Psoas muscle (tissue), 7 donors: ENCODE measurements at regions not wholly inside any gene's neighbourhood (a gene's known extent, or its start where the extent isn't known, plus 50 kb on each side); places are given as distances from the start of the nearest gene placed in this dataset.
A peak's percentile ranks its signal among the peaks of the same experiment; 100 is the strongest.
"Not testable (repeated sequence)": the region's sequence is repeated elsewhere in the genome, so short reads cannot be mapped to it uniquely, and the experiment has no call there.

Experiments used
- ATAC-seq, 4 donors: fragments of 200-7000 bp; cut with Tn5 transposase; one replicate each; pipeline ENCODE4 v1.9.1; 2020; ENCODE audit warnings: moderate library complexity in 3 of 4, mild to moderate bottlenecking in 2 of 4
- DNase-seq, 2 donors: peaks; one replicate each; pipeline ENCODE4 v3.0.0-alpha.2; 2020
- H3K27ac ChIP-seq: fragments of 200-600 bp; one replicate; pipeline ENCODE4 v1.8.0; 2022
- H3K27me3 ChIP-seq, 3 donors: fragments of 200-600 bp in 1 of 3; one replicate each; pipeline versions ENCODE4 v1.6.1 to v1.8.0; 2013 to 2022; ENCODE audit warnings: low read length in 2 of 3, mild to moderate bottlenecking in 2 of 3, moderate library complexity in 1 of 3; ENCODE audit not compliant: insufficient read depth in 3 of 3
- H3K36me3 ChIP-seq, 2 donors: fragments of 200-600 bp in 1 of 2; one replicate each; pipeline versions ENCODE4 v1.6.1 to v1.8.0; 2013 to 2022; ENCODE audit warnings: low read depth in 1 of 2, mild to moderate bottlenecking in 1 of 2, moderate library complexity in 1 of 2; ENCODE audit not compliant: insufficient read depth in 1 of 2
- H3K4me1 ChIP-seq: fragments of 200-600 bp; one replicate; pipeline ENCODE4 v1.8.0; 2022
- H3K4me3 ChIP-seq: fragments of 200-600 bp; one replicate; pipeline ENCODE4 v1.8.0; 2022; ENCODE audit warnings: mild to moderate bottlenecking
- H3K9me3 ChIP-seq: fragments of 200-600 bp; one replicate; pipeline ENCODE4 v1.8.0; 2022
- CTCF ChIP-seq: fragments of 200-600 bp; IDR thresholded peaks from one replicate; pipeline ENCODE4 v1.8.0; 2022; ENCODE audit warnings: antibody characterized with exemption
- WGBS, 3 donors: extraction: QIAGEN DNeasy Blood & Tissue Kit; methylation state at CpG; one replicate each; pipeline versions ENCODE4 v1.1.6 to v1.1.7; 2013; 5-methylcytosine and 5-hydroxymethylcytosine counted together
- intact Hi-C, 2 donors: fragments of 100-400 bp; cut with DNase I; formaldehyde crosslinking; loops; one replicate each; pipeline versions ENCODE4 v1.11.0 to v1.14.2; 2022
- donor health status: healthy with polysubstance abuse.
- donor health status: DM: no; HTN: no; CAD: no; lungs with moderate emphysema.
- donor health status: Bipolar disorder and iron deficiency.
- donor health status: healthy.
- donor health status: DM: yes; HTN: yes; CAD: no.
- donor health status: DM: no; HTN: no; CAD: no.
- donor health status: DM: yes; HTN: yes; CAD: no.

GRCh38 chr10:3255075-3255474 lies 82.5 kb upstream of the PITRM1 start:
- Histone ChIP-seq H3K27me3 (peaks cover 0 to 1% (median 0%) of the 10 kb centered on the region in 3 donors), H3K4me3 (no peak overlapping the region), H3K36me3 (no peaks in the 10 kb centered on the region), H3K4me1 (no peaks in the 10 kb centered on the region), H3K27ac (no peak overlapping the region), H3K9me3 (no peaks in the 10 kb centered on the region)
- ATAC-seq, result no peak
- intact Hi-C loops, result no loop called here
- no peak for DNase-seq
- WGBS, 3 donors, result 55 to 73% (median 56%) methylated on average over 5 of the region's 5 CpGs
- TF ChIP-seq CTCF, result no peak

- H3K4me3 ChIP-seq, H3K36me3 ChIP-seq, H3K27ac ChIP-seq, intact Hi-C loops, H3K4me1 ChIP-seq, H3K9me3 ChIP-seq, ATAC-seq, H3K27me3 ChIP-seq, DNase-seq: not testable (repeated sequence)
- WGBS, 3 donors, result 97 to 99% (median 97%) methylated on average over 3 of the region's 3 CpGs
Measured at GRCh38 chr10:3253974-3254373, 81.4 kb upstream of the PITRM1 start.

- no peak for DNase-seq
- no peak overlapping the region for H3K27ac ChIP-seq
- H3K9me3 ChIP-seq, result no peaks in the 10 kb centered on the region
- no peak for TF ChIP-seq CTCF
- intact Hi-C loops, result no loop called here
- no peaks in the 10 kb centered on the region for H3K36me3 ChIP-seq
- H3K27me3 ChIP-seq, result peaks cover 0 to 1% (median 0%) of the 10 kb centered on the region in 3 donors
- H3K4me1 ChIP-seq, result peaks cover 10% of the 10 kb centered on the region
- ATAC-seq, result no peak
- WGBS, 3 donors, result 88 to 89% (median 89%) methylated on average over 10 of the region's 10 CpGs
- H3K4me3 ChIP-seq, result no peak overlapping the region
Measured at GRCh38 chr10:3251172-3251571, 78.6 kb upstream of the PITRM1 start.

- ATAC-seq, result no peak
- Histone ChIP-seq H3K27ac (peak overlapping the region; percentile 53), H3K9me3 (no peaks in the 10 kb centered on the region), H3K27me3 (no peaks in the 10 kb centered on the region), H3K4me3 (no peak overlapping the region), H3K4me1 (peaks cover 10% of the 10 kb centered on the region), H3K36me3 (no peaks in the 10 kb centered on the region)
- WGBS, 3 donors, result 66 to 80% (median 67%) methylated on average over 5 of the region's 5 CpGs
- no peak for TF ChIP-seq CTCF
- intact Hi-C loops, result no loop called here
- no peak for DNase-seq
Measured at GRCh38 chr10:3249307-3249889, 76.8 kb upstream of the PITRM1 start.

GRCh38 chr10:3248526-3249306 lies 76.1 kb upstream of the PITRM1 start:
- intact Hi-C loops, result no loop called here
- DNase-seq (no peak), ATAC-seq (peak; percentile 51 to 70 (median 60))
- H3K4me1 ChIP-seq, result peaks cover 10% of the 10 kb centered on the region
- H3K36me3 ChIP-seq, result no peaks in the 10 kb centered on the region
- no peaks in the 10 kb centered on the region for H3K27me3 ChIP-seq
- no peak overlapping the region for H3K4me3 ChIP-seq
- 36 to 50% (median 38%) methylated on average over 6 of the region's 6 CpGs for WGBS, 3 donors
- H3K27ac ChIP-seq, result peak overlapping the region; percentile 53
- no peaks in the 10 kb centered on the region for H3K9me3 ChIP-seq
- TF ChIP-seq CTCF, result no peak
